Left renal cortex interstitium (tissue), 4 donors: ENCODE measurements at regions not wholly inside any gene's neighbourhood (a gene's known extent, or its start where the extent isn't known, plus 50 kb on each side); places are given as distances from the start of the nearest gene placed in this dataset.

Experiments
- DNase-seq, 4 donors: peaks; one replicate each; pipeline ENCODE4 v3.0.0-alpha.2; 2013; ENCODE audit warnings: low read depth in 4 of 4, low spot score in 2 of 4, missing footprints in 1 of 4

- DNase-seq = peak in 1 of 4 donors; percentile 24
These were observed 92.5 kb upstream of the MAP2 start for GRCh38 chr2:209331291-209331844.

GRCh38 chr2:209334188-209335017, 89.4 kb upstream of the MAP2 start:
- peak; percentile 18 to 57 (median 34) for DNase-seq

GRCh38 chr2:209340522-209340921, 83.3 kb upstream of the MAP2 start:
- no peak for DNase-seq

- DNase-seq = no peak
These were observed 79.5 kb upstream of the MAP2 start for GRCh38 chr2:209344349-209344748.

- no peak for DNase-seq
These were observed 75.4 kb upstream of the MAP2 start for GRCh38 chr2:209348433-209348832.

- DNase-seq = no peak
These were observed 72.2 kb upstream of the MAP2 start for GRCh38 chr2:209351636-209352035.

- no peak for DNase-seq
These were observed 64.9 kb upstream of the MAP2 start for GRCh38 chr2:209358992-209359391.

GRCh38 chr2:209367075-209367747, 56.6 kb upstream of the MAP2 start:
- no peak for DNase-seq

GRCh38 chr2:209368406-209368805, 55.4 kb upstream of the MAP2 start:
- DNase-seq = no peak

- DNase-seq = peak in 2 of 4 donors; percentile 11 to 17
These were observed 54.9 kb upstream of the MAP2 start for GRCh38 chr2:209368914-209369313.

- DNase-seq = no peak
These were observed 54.2 kb upstream of the MAP2 start for GRCh38 chr2:209369656-209370055.

GRCh38 chr2:209371407-209371806, 52.4 kb upstream of the MAP2 start:
- DNase-seq = no peak
